Transverse colon (tissue), 4 donors: ENCODE measurements at regions not wholly inside any gene's neighbourhood (a gene's known extent, or its start where the extent isn't known, plus 50 kb on each side); places are given as distances from the start of the nearest gene placed in this dataset.

Source experiments
- DNase-seq: peaks from one replicate; pipeline ENCODE4 v3.0.0-alpha.2; 2019
- H3K27ac ChIP-seq, 4 donors: fragments of 200-600 bp; sonication (generic); 2 replicates each; pipeline ENCODE4 v1.5.1; 2016 to 2018; ENCODE audit warnings: inconsistent platforms in 4 of 4
- H3K27me3 ChIP-seq: fragments of 200-600 bp; sonication (generic); 2 replicates; pipeline ENCODE4 v1.5.1; 2017; ENCODE audit warnings: inconsistent platforms
- H3K36me3 ChIP-seq, 4 donors: fragments of 200-600 bp; sonication (generic); 2 replicates each; pipeline ENCODE4 v1.5.1; 2017 to 2019; ENCODE audit warnings: inconsistent platforms in 4 of 4
- H3K4me1 ChIP-seq, 4 donors: fragments of 200-600 bp; sonication (generic); 2 replicates each; pipeline ENCODE4 v1.5.1; 2017 to 2020; ENCODE audit warnings: inconsistent platforms in 4 of 4
- H3K4me3 ChIP-seq, 4 donors: fragments of 200-600 bp; sonication (generic); 1 replicate in 1 of 4; 2 replicates in 3 of 4; pipeline versions ENCODE4 v1.5.1 to v1.6.1; 2017 to 2019; ENCODE audit warnings: inconsistent platforms in 4 of 4
- H3K9me3 ChIP-seq, 2 donors: fragments of 200-600 bp; sonication (generic); 2 replicates each; pipeline ENCODE4 v1.5.1; 2017 to 2019; ENCODE audit warnings: inconsistent platforms in 2 of 2
- EP300 ChIP-seq: sonication (generic); formaldehyde crosslinking; IDR thresholded peaks from one replicate; pipeline ENCODE4 v1.6.1; 2017; ENCODE audit warnings: antibody characterized with exemption, low read depth
- POLR2A ChIP-seq: fragments of 450-650 bp; IDR thresholded peaks from one replicate; pipeline ENCODE4 v1.6.1; 2016; ENCODE audit warnings: antibody characterized with exemption, mild to moderate bottlenecking, moderate library complexity
- POLR2AphosphoS5 ChIP-seq, 3 donors: sonication (generic); formaldehyde crosslinking; IDR thresholded peaks; one replicate each; pipeline ENCODE4 v1.6.1; 2016; ENCODE audit warnings: antibody characterized with exemption in 3 of 3
- WGBS, 2 donors: methylation state at CpG; one replicate each; pipeline ENCODE4 v1.1.5; 2018; ENCODE audit warnings: low coverage in 1 of 2; 5-methylcytosine and 5-hydroxymethylcytosine counted together
- in situ Hi-C, 4 donors: fragments of 200-750 bp; cut with MboI; loops; one replicate each; pipeline versions ENCODE4 v1.15.0 to v1.15.1; 2017; ENCODE audit warnings: low sequenced_read_pairs in 3 of 4, low pct_ligation_motif_present in 1 of 4, low pct_unique_long_range_greater_than_20kb in 1 of 4
- intact Hi-C: fragments of 100-400 bp; cut with DNase I; formaldehyde crosslinking; loops from one replicate; pipeline ENCODE4 v1.15.1; 2023; ENCODE audit warnings: low total_unique reads
- TF ChIP-seq, protein P1 (sequence below), 5 experiments: fragments of 200-600 bp in 3 of 5; fragments of 450-650 bp in 2 of 5; sonication (generic) in 3 of 5; IDR thresholded peaks; 1 replicate in 2 of 5; 2 replicates in 3 of 5; pipeline ENCODE4 v1.5.1; 2016 to 2017; ENCODE audit warnings: antibody characterized with exemption in 5 of 5, inconsistent platforms in 3 of 5, mild to moderate bottlenecking in 2 of 5, moderate library complexity in 1 of 5

DNA sequence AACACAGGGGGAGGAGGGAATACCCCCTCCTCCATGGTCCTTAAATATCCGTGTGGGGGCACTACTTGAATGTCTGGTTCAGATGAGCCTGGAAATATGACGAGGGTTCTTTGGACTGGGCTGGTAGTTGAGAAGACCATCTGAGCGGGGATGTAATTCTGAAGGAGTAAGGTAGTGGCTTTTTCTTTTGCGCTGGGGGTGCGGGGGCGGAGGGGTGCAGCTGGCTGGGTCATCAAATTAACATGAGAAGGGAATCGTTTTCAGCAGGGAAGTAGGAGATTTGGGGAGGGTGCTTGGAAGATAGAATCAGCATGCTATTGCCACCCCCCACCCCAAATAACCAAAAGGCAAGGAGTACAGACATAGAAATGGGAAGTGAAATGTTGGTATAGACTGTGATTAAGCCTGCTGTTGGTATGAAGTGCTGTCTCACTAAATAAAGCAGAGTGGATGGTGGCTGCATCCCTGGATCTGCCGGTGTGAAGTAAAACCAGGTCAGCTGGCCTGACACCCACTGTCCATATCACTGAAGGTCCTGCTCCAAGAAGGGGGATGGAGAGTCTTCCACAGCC is 121.9 kb upstream of the HSD17B12 start:
- no peaks in the 10 kb centered on the region for H3K9me3 ChIP-seq
- H3K36me3 ChIP-seq: no peaks in the 10 kb centered on the region
- H3K27me3 ChIP-seq: peaks cover 87% of the 10 kb centered on the region
- H3K4me1 ChIP-seq: peaks cover 0 to 7% (median 3%) of the 10 kb centered on the region in 4 donors
- 19 to 23% methylated on average over 4 to 8 of the region's 8 CpGs for WGBS, 2 donors
- in situ Hi-C loops (no loop called here), intact Hi-C loops (no loop called here)
- TF ChIP-seq POLR2AphosphoS5 (IDR thresholded peaks at IDR 0.05) (no peak), EP300 (no peak), POLR2A (no peak)
- TF ChIP-seq, protein P1, sequence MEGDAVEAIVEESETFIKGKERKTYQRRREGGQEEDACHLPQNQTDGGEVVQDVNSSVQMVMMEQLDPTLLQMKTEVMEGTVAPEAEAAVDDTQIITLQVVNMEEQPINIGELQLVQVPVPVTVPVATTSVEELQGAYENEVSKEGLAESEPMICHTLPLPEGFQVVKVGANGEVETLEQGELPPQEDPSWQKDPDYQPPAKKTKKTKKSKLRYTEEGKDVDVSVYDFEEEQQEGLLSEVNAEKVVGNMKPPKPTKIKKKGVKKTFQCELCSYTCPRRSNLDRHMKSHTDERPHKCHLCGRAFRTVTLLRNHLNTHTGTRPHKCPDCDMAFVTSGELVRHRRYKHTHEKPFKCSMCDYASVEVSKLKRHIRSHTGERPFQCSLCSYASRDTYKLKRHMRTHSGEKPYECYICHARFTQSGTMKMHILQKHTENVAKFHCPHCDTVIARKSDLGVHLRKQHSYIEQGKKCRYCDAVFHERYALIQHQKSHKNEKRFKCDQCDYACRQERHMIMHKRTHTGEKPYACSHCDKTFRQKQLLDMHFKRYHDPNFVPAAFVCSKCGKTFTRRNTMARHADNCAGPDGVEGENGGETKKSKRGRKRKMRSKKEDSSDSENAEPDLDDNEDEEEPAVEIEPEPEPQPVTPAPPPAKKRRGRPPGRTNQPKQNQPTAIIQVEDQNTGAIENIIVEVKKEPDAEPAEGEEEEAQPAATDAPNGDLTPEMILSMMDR (IDR thresholded peaks at IDR 0.05): no peak
- no peak overlapping the region for H3K4me3 ChIP-seq
- no peak for DNase-seq
- no peak overlapping the region for H3K27ac ChIP-seq

DNA sequence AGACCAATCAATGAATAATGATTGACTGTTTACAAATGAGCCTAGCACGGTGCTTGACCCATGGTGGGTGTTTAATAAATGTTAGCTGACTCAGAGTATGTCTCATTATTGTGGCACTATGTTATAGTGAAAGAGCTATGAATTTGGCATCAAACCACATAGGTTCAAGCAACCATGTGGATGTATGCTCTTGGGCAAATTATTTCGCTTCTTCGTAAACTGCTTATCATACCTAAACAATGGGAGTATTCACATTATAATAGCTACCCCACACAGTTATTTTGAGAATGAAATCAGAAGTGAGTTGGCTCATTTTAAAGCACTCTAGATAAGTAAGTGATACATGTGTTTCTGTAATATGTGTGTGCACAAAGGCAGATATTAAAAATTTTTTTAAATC is 118.7 kb upstream of the HSD17B12 start:
- no peak for TF ChIP-seq POLR2AphosphoS5 (IDR thresholded peaks at IDR 0.05)
- TF ChIP-seq EP300: no peak
- TF ChIP-seq POLR2A: no peak
- TF ChIP-seq, protein P1 (IDR thresholded peaks at IDR 0.05): no peak
- Histone ChIP-seq H3K36me3 (no peaks in the 10 kb centered on the region), H3K4me3 (no peak overlapping the region), H3K27ac (no peak overlapping the region), H3K27me3 (peaks cover 78% of the 10 kb centered on the region), H3K4me1 (peaks cover 0 to 7% (median 3%) of the 10 kb centered on the region in 4 donors), H3K9me3 (no peaks in the 10 kb centered on the region)
- intact Hi-C loops (no loop called here), in situ Hi-C loops (no loop called here)
- 76 to 90% methylated on average over 3 of the region's 3 CpGs for WGBS, 2 donors
- no peak for DNase-seq

DNA sequence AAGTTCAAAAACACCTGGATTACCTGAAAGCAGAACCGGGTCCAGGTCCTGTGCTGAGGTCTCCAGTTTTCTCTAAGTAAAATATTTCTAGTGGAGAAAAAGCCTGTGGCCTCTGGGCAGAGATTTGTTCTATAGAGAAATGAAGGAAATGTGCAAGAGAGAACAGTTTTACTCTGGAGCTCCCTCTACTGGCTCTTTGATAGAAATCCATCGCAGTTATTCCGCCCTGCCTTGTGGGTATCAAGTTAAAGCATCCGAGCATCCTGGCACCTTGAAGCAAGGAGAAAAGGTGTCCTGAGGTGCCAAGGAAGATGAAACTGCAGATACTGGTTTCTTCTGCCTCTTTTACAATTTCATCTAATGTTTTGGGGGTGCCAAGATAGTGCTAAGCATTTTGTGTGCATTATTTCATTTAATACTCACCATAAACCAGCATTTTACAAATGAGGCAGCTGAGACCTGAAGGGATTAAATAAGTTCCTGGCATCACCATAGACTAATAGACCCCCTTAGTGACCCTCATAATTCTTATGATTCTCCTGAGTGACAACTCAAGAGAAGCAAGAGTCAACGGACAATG is 113.1 kb upstream of the HSD17B12 start:
- H3K27me3 ChIP-seq: peaks cover 62% of the 10 kb centered on the region
- no peak for DNase-seq
- intact Hi-C loops (no loop called here), in situ Hi-C loops (no loop called here)
- H3K27ac ChIP-seq: no peak overlapping the region
- H3K4me3 ChIP-seq: no peak overlapping the region
- no peaks in the 10 kb centered on the region for H3K9me3 ChIP-seq
- 0 to 16% methylated on average over 2 to 5 of the region's 5 CpGs for WGBS, 2 donors
- no peaks in the 10 kb centered on the region for H3K36me3 ChIP-seq
- H3K4me1 ChIP-seq: no peaks in the 10 kb centered on the region
- no peak for TF ChIP-seq POLR2A
- TF ChIP-seq, protein P1 (IDR thresholded peaks at IDR 0.05): peak; percentile 22 to 65 (median 53)

DNA sequence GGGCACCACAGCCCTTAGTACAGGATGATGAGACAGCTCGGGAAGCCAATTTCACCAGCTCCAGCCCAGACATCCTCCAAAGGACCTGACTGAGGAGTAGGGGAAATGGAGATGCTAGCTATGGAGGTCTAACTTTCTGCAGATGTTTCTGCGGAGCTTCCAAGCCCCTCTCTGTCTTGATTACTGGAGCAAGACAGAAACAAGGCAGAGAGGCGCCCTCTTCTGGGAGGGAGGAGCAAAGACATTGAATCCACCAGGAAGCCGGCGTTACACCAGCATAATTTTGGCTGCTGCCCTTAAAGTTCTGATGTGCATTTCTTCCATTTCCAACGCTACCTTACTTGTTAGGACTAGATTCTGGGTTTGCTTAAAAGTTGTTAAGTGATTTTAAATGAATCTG is 107.3 kb upstream of the HSD17B12 start:
- Histone ChIP-seq H3K27ac (no peak overlapping the region), H3K4me1 (peaks cover 5 to 24% (median 13%) of the 10 kb centered on the region in 4 donors), H3K27me3 (peaks cover 85% of the 10 kb centered on the region), H3K4me3 (no peak overlapping the region), H3K9me3 (no peaks in the 10 kb centered on the region), H3K36me3 (no peaks in the 10 kb centered on the region)
- intact Hi-C loops: no loop called here
- WGBS, 2 donors: 0 to 7% methylated on average over 3 to 6 of the region's 6 CpGs
- in situ Hi-C loops: no loop called here
- TF ChIP-seq, protein P1 (IDR thresholded peaks at IDR 0.05): peak in 2 of 5 experiments; percentile 26 to 39
- TF ChIP-seq EP300 (no peak), POLR2AphosphoS5 (IDR thresholded peaks at IDR 0.05) (no peak)
- no peak for DNase-seq
